Lower leg skin (tissue), 3 donors: ENCODE measurements at regions not wholly inside any gene's neighbourhood (a gene's known extent, or its start where the extent isn't known, plus 50 kb on each side); places are given as distances from the start of the nearest gene placed in this dataset.

Experiments used
- POLR2A ChIP-seq, 2 donors: fragments of 450-650 bp; IDR thresholded peaks; one replicate each; pipeline ENCODE4 v1.6.1; 2016 to 2017; ENCODE audit warnings: antibody characterized with exemption in 2 of 2, mild to moderate bottlenecking in 1 of 2, moderate library complexity in 1 of 2
- TF ChIP-seq, protein P1 (sequence below), 3 donors: fragments of 450-650 bp; IDR thresholded peaks; one replicate each; pipeline ENCODE4 v1.5.1; 2016; ENCODE audit warnings: antibody characterized with exemption in 3 of 3, mild to moderate bottlenecking in 3 of 3, moderate library complexity in 2 of 3

DNA sequence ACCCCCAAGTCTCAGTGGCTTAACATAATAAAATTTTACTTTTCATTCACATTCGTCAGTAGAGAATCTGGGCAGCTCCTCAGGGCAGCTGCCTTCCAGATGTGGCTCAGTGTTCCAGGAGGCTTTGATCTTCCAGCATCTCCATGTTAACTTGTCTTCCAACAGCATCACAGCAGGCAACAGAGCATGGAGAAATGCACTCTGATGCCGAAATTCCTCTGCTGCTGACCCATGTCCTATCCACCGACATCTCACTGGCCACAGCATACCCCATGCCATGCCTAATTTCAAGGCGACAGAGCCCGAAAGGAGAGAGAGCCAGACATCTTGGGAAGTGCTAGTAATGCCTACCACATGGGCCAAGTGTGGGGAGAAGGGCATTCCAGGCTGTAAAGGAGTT, 64.9 kb upstream of the MEDAG start:
- TF ChIP-seq, protein P1, sequence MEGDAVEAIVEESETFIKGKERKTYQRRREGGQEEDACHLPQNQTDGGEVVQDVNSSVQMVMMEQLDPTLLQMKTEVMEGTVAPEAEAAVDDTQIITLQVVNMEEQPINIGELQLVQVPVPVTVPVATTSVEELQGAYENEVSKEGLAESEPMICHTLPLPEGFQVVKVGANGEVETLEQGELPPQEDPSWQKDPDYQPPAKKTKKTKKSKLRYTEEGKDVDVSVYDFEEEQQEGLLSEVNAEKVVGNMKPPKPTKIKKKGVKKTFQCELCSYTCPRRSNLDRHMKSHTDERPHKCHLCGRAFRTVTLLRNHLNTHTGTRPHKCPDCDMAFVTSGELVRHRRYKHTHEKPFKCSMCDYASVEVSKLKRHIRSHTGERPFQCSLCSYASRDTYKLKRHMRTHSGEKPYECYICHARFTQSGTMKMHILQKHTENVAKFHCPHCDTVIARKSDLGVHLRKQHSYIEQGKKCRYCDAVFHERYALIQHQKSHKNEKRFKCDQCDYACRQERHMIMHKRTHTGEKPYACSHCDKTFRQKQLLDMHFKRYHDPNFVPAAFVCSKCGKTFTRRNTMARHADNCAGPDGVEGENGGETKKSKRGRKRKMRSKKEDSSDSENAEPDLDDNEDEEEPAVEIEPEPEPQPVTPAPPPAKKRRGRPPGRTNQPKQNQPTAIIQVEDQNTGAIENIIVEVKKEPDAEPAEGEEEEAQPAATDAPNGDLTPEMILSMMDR (IDR thresholded peaks at IDR 0.05), result no peak
- TF ChIP-seq POLR2A (IDR thresholded peaks at IDR 0.05), result no peak
